Caco-2 (cell line): ENCODE measurements at regions not wholly inside any gene's neighbourhood (a gene's known extent, or its start where the extent isn't known, plus 50 kb on each side); places are given as distances from the start of the nearest gene placed in this dataset.

Source experiments
- BruUV-seq: library from RNA; stranded (reverse); fragments of 400-500 nt; replicated peaks from 2 replicates; lab custom pipeline; 2021; lab: Mats Ljungman, UMichigan
- CTCF ChIA-PET: fragments of 300-600 bp; sonication (Branson Sonifier 250); formaldehyde crosslinking; loops from one replicate; lab custom pipeline; 2022; ENCODE audit warnings: antibody characterized with exemption; lab: Charles Lee
- POLR2A ChIA-PET: fragments of 300-600 bp; sonication (Branson Sonifier 250); formaldehyde crosslinking; loops from one replicate; lab custom pipeline; 2022; ENCODE audit warnings: antibody characterized with exemption; lab: Charles Lee
- DNase-seq, 2 experiments: peaks; one replicate each; pipeline versions ENCODE4 v3.0.0 to v3.0.0-alpha.2; 2020 to 2022
- H3K27me3 ChIP-seq: replicated peaks from 2 replicates; pipeline ENCODE4 v1.6.0; 2011; ENCODE audit warnings: low read length; ENCODE audit not compliant: control insufficient read depth, insufficient read depth
- H3K36me3 ChIP-seq: 2 replicates; pipeline ENCODE4 v1.5.1; 2011; ENCODE audit warnings: low read length; ENCODE audit not compliant: control insufficient read depth, insufficient read depth
- H3K4me1 ChIP-seq: fragments of 250-450 bp; sonication (Bioruptor Pico); 2 replicates; pipeline ENCODE4 v1.5.1; 2020; ENCODE audit warnings: mild to moderate bottlenecking
- H3K4me3 ChIP-seq: 2 replicates; pipeline ENCODE4 v1.5.1; 2011; ENCODE audit warnings: low read depth, mild to moderate bottlenecking, control low read depth, low read length
- H3K9me3 ChIP-seq: fragments of 250-450 bp; sonication (Bioruptor Pico); 2 replicates; pipeline ENCODE4 v1.5.1; 2020; ENCODE audit warnings: mild to moderate bottlenecking, moderate library complexity
- H3K27ac Mint-ChIP-seq: one replicate; pipeline ENCODE4 v1.8.0; 2022; ENCODE audit warnings: mixed read lengths; ENCODE audit not compliant: unreplicated experiment
- H3K27me3 Mint-ChIP-seq: one replicate; pipeline ENCODE4 v1.8.0; 2022; ENCODE audit warnings: mixed read lengths; ENCODE audit not compliant: insufficient read depth, unreplicated experiment
- H3K36me3 Mint-ChIP-seq: one replicate; pipeline ENCODE4 v1.8.0; 2022; ENCODE audit warnings: mild to moderate bottlenecking, mixed read lengths; ENCODE audit not compliant: insufficient read depth, unreplicated experiment
- H3K4me1 Mint-ChIP-seq: one replicate; pipeline ENCODE4 v1.8.0; 2022; ENCODE audit warnings: low read depth, mixed read lengths; ENCODE audit not compliant: unreplicated experiment
- H3K4me3 Mint-ChIP-seq: one replicate; pipeline ENCODE4 v1.8.0; 2022; ENCODE audit warnings: mild to moderate bottlenecking, moderate library complexity, mixed read lengths; ENCODE audit not compliant: unreplicated experiment
- H3K9me3 Mint-ChIP-seq: one replicate; pipeline ENCODE4 v1.8.0; 2022; ENCODE audit warnings: mixed read lengths; ENCODE audit not compliant: unreplicated experiment
- intact Hi-C: fragments of 100-400 bp; cut with micrococcal nuclease; formaldehyde crosslinking; loops from one replicate; pipeline ENCODE4 v1.10.0; 2022; ENCODE audit not compliant: unreplicated experiment
- TF ChIP-seq, protein P1 (sequence below), 2 experiments: fragments of 200-600 bp in 1 of 2; IDR thresholded peaks; 1 replicate in 1 of 2; 2 replicates in 1 of 2; pipeline versions ENCODE4 v1.5.1 to v1.8.0; 2011 to 2022; ENCODE audit warnings: antibody characterized with exemption in 1 of 2, control low read depth in 1 of 2, inconsistent platforms in 1 of 2, low read depth in 1 of 2, low read length in 1 of 2, mild to moderate bottlenecking in 1 of 2, moderate library complexity in 1 of 2; ENCODE audit not compliant: insufficient read depth in 1 of 2, severe bottlenecking in 1 of 2, unreplicated experiment in 1 of 2

DNA sequence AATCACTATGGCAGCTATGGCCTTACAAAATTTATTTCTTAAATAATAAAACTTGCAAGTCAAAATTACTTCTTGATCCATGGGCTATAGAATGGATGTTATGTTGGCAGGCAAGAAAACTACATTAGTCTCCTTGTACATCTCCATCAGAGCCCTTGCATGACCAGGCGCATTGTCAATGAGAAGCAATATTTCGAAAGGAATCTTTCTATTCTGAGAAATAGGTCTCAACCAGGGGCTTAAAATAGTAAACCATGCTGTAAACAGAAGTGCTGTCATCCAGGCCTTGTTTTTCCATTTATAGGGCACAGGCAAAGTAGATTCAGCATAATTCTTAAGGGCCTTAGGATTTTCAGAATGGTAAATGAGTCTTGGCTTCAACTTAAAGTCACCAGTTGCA, 220.1 kb downstream of the SREK1 start:
- TF ChIP-seq, protein P1, sequence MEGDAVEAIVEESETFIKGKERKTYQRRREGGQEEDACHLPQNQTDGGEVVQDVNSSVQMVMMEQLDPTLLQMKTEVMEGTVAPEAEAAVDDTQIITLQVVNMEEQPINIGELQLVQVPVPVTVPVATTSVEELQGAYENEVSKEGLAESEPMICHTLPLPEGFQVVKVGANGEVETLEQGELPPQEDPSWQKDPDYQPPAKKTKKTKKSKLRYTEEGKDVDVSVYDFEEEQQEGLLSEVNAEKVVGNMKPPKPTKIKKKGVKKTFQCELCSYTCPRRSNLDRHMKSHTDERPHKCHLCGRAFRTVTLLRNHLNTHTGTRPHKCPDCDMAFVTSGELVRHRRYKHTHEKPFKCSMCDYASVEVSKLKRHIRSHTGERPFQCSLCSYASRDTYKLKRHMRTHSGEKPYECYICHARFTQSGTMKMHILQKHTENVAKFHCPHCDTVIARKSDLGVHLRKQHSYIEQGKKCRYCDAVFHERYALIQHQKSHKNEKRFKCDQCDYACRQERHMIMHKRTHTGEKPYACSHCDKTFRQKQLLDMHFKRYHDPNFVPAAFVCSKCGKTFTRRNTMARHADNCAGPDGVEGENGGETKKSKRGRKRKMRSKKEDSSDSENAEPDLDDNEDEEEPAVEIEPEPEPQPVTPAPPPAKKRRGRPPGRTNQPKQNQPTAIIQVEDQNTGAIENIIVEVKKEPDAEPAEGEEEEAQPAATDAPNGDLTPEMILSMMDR (IDR thresholded peaks at IDR 0.05; ENCODE audit: insufficient read depth in 1 of 2, low read depth in 1 of 2, low read length in 1 of 2, severe bottlenecking in 1 of 2, unreplicated experiment in 1 of 2), result no peak
- H3K4me1 ChIP-seq, result no peaks in the 10 kb centered on the region
- POLR2A ChIA-PET, result no interaction called here
- BruUV-seq, result no TSS peak
- DNase-seq, result no peak
- no peaks in the 10 kb centered on the region for H3K9me3 ChIP-seq
- Mint-ChIP-seq H3K27ac (no peak overlapping the region), H3K9me3 (no peaks in the 10 kb centered on the region), H3K4me1 (no peaks in the 10 kb centered on the region), H3K27me3 (peaks cover 21% of the 10 kb centered on the region), H3K4me3 (no peak overlapping the region), H3K36me3 (no peaks in the 10 kb centered on the region)
- intact Hi-C loops, result no loop called here
- H3K27me3 ChIP-seq, result no peaks in the 10 kb centered on the region
- no peaks in the 10 kb centered on the region for H3K36me3 ChIP-seq
- CTCF ChIA-PET, result no interaction called here
- no peak overlapping the region for H3K4me3 ChIP-seq

DNA sequence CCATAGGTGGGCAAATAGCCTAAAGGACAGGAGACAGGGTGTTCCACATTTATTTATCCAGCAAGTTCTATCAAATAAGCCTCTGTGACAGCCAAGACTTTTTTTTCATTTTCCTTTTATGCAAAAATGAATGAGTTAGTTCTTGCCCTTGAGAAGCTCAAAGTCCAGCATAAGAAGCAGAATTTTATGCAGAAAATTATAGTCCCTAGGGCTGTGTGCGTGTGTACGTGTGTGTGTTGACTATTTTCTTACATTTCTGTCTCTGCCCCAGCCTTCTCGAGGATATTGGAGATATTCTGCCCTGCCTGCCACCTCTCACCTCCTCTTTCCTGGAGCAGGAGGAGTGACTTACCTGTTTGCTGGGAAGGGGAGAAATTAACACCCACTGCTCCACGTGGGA, 221.9 kb downstream of the SREK1 start:
- no peaks in the 10 kb centered on the region for H3K36me3 ChIP-seq
- peaks cover 26% of the 10 kb centered on the region for H3K27me3 Mint-ChIP-seq
- H3K9me3 ChIP-seq, result no peaks in the 10 kb centered on the region
- DNase-seq, result no peak
- H3K36me3 Mint-ChIP-seq, result no peaks in the 10 kb centered on the region
- intact Hi-C loops, result no loop called here
- ChIA-PET CTCF (no interaction called here), POLR2A (no interaction called here)
- H3K9me3 Mint-ChIP-seq, result no peaks in the 10 kb centered on the region
- no TSS peak for BruUV-seq
- H3K4me1 ChIP-seq, result no peaks in the 10 kb centered on the region
- H3K4me3 ChIP-seq, result no peak overlapping the region
- TF ChIP-seq, protein P1 (IDR thresholded peaks at IDR 0.05; ENCODE audit: insufficient read depth in 1 of 2, low read depth in 1 of 2, low read length in 1 of 2, severe bottlenecking in 1 of 2, unreplicated experiment in 1 of 2), result no peak
- H3K4me3 Mint-ChIP-seq, result no peak overlapping the region
- H3K27me3 ChIP-seq, result no peaks in the 10 kb centered on the region
- no peak overlapping the region for H3K27ac Mint-ChIP-seq
- no peaks in the 10 kb centered on the region for H3K4me1 Mint-ChIP-seq

DNA sequence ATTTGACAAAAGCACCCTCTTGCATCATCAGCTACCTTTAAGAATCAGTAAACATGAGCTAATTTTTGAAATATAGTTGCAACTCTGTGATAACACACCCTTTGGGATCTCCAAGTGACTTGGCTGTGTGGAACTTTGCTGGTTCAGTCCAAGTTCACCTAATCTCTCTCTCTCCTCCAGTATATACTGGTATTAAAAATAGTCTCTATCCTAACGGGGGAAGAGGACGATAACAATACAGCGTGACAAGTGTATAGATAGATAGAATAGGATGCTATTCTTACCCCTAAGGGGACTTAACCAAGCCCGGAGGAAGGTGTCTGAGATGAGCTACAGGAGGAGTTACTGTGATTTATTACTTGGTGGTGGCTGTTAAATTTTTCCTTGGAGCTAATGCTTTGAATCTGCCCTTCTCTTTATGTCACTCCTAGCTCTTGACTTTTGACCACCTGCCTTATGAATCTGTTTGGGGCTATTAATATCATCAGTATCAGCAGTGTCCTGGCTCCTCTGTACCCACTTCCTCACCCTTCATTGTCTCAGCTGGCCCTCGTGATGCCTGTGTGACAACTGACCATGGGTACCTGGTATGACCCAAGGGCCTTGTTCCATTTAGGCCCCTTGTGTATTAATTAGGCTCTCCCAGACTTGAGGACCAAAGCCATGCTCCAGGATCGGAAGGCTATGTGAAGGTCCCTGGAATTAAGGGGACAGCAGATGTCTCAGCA, 223.9 kb downstream of the SREK1 start:
- TF ChIP-seq, protein P1 (IDR thresholded peaks at IDR 0.05; ENCODE audit: insufficient read depth in 1 of 2, low read depth in 1 of 2, low read length in 1 of 2, severe bottlenecking in 1 of 2, unreplicated experiment in 1 of 2), result no peak
- no peak for DNase-seq
- peaks cover 23% of the 10 kb centered on the region for H3K27me3 Mint-ChIP-seq
- Histone ChIP-seq H3K27me3 (no peaks in the 10 kb centered on the region), H3K9me3 (no peaks in the 10 kb centered on the region), H3K36me3 (no peaks in the 10 kb centered on the region), H3K4me3 (no peak overlapping the region), H3K4me1 (no peaks in the 10 kb centered on the region)
- H3K9me3 Mint-ChIP-seq, result no peaks in the 10 kb centered on the region
- no peak overlapping the region for H3K27ac Mint-ChIP-seq
- H3K4me3 Mint-ChIP-seq, result no peak overlapping the region
- no peaks in the 10 kb centered on the region for H3K36me3 Mint-ChIP-seq
- BruUV-seq, result no TSS peak
- H3K4me1 Mint-ChIP-seq, result no peaks in the 10 kb centered on the region
- ChIA-PET CTCF (no interaction called here), POLR2A (no interaction called here)
- intact Hi-C loops, result no loop called here
